A673 (cell line): ENCODE measurements at regions not wholly inside any gene's neighbourhood (a gene's known extent, or its start where the extent isn't known, plus 50 kb on each side); places are given as distances from the start of the nearest gene placed in this dataset.
"Not testable (repeated sequence)": the region's sequence is repeated elsewhere in the genome, so short reads cannot be mapped to it uniquely, and the experiment has no call there.

Experiments used
- BruUV-seq: library from RNA; stranded (reverse); fragments of 400-500 nt; replicated peaks from 2 replicates; lab custom pipeline; 2021; lab: Mats Ljungman, UMichigan
- CTCF ChIA-PET: fragments of 300-600 bp; sonication (Branson Sonifier 250); formaldehyde crosslinking; loops from one replicate; lab custom pipeline; 2022; ENCODE audit warnings: antibody characterized with exemption; lab: Charles Lee
- POLR2A ChIA-PET: fragments of 300-600 bp; sonication (Branson Sonifier 250); formaldehyde crosslinking; loops from one replicate; lab custom pipeline; 2022; ENCODE audit warnings: antibody characterized with exemption; ENCODE audit not compliant: low non-redundant PET; lab: Charles Lee
- DNase-seq: peaks from one replicate; pipeline ENCODE4 v3.0.0-alpha.2; 2015; ENCODE audit warnings: low spot score
- H3K27ac ChIP-seq: fragments of 200-600 bp; sonication (generic); 2 replicates; pipeline ENCODE4 v1.5.1; 2016; ENCODE audit warnings: mixed run types, low read depth, mild to moderate bottlenecking, mixed read lengths, antibody characterized with exemption, low read length; ENCODE audit not compliant: poor library complexity, severe bottlenecking
- H3K27me3 ChIP-seq: fragments of 200-600 bp; sonication (generic); replicated peaks from 2 replicates; pipeline ENCODE4 v1.6.1; 2017; ENCODE audit warnings: mixed run types, low read depth, mild to moderate bottlenecking, mixed read lengths, antibody characterized with exemption, low read length; ENCODE audit not compliant: insufficient read depth, poor library complexity
- H3K36me3 ChIP-seq: fragments of 200-600 bp; sonication (generic); 2 replicates; pipeline ENCODE4 v1.6.1; 2016; ENCODE audit warnings: mixed run types, mild to moderate bottlenecking, mixed read lengths, antibody characterized with exemption, low read length; ENCODE audit not compliant: insufficient read depth, poor library complexity, severe bottlenecking
- H3K4me1 ChIP-seq: fragments of 200-600 bp; sonication (generic); 2 replicates; pipeline ENCODE4 v1.6.1; 2017; ENCODE audit warnings: mixed run types, mild to moderate bottlenecking, mixed read lengths, antibody characterized with exemption, low read length; ENCODE audit not compliant: insufficient read depth, poor library complexity, severe bottlenecking
- H3K4me3 ChIP-seq: fragments of 200-600 bp; sonication (generic); 2 replicates; pipeline ENCODE4 v1.5.1; 2016; ENCODE audit warnings: low read depth, mixed run types, mild to moderate bottlenecking, mixed read lengths, low read length; ENCODE audit not compliant: poor library complexity, severe bottlenecking
- H3K9me3 ChIP-seq: fragments of 200-600 bp; sonication (generic); 2 replicates; pipeline ENCODE4 v1.6.1; 2016; ENCODE audit warnings: mixed run types, low read depth, mild to moderate bottlenecking, mixed read lengths, antibody characterized with exemption, low read length; ENCODE audit not compliant: poor library complexity, severe bottlenecking
- CTCF ChIP-seq: fragments of 300-800, 200-600 bp; sonication (generic); conservative IDR thresholded peaks from 2 replicates; pipeline ENCODE4 v1.5.1; 2017; ENCODE audit warnings: low read depth, mild to moderate bottlenecking, antibody characterized with exemption, low read length, moderate library complexity, mixed read lengths
- EZH2 ChIP-seq: fragments of 200-600 bp; sonication (generic); IDR thresholded peaks from 2 replicates; pipeline ENCODE4 v1.6.1; 2017; ENCODE audit warnings: borderline replicate concordance, low read depth, mild to moderate bottlenecking, mixed read lengths, antibody characterized with exemption, low read length; ENCODE audit not compliant: poor library complexity, severe bottlenecking
- intact Hi-C: fragments of 100-400 bp; cut with micrococcal nuclease; formaldehyde crosslinking; loops from one replicate; pipeline ENCODE4 v1.10.0; 2022; ENCODE audit not compliant: unreplicated experiment

GRCh38 chr10:21423338-21423737 lies 102.1 kb downstream of the SKIDA1 start:
- POLR2A ChIA-PET: interaction anchor here (0.6 to 0.7 kb wide), 2 partner anchors 69 to 356 kb away, joined by 3 to 4 read pairs; no protein-coding TSS in a partner anchor

GRCh38 chr10:21421794-21422193 lies 103.7 kb downstream of the SKIDA1 start:
- intact Hi-C loops: no loop called here
- H3K27me3 ChIP-seq: no peaks in the 10 kb centered on the region
- POLR2A ChIA-PET: no interaction called here

More at GRCh38 chr10:21423338-21423737, 102.1 kb downstream of the SKIDA1 start:
- Histone ChIP-seq H3K4me3 (no peak overlapping the region), H3K9me3 (no peaks in the 10 kb centered on the region), H3K27ac (peak overlapping the region; percentile 92), H3K4me1 (peaks cover 30% of the 10 kb centered on the region), H3K36me3 (no peaks in the 10 kb centered on the region), H3K27me3 (no peaks in the 10 kb centered on the region)
- TF ChIP-seq CTCF: no peak
- no peak for TF ChIP-seq EZH2
- CTCF ChIA-PET: interaction anchor here (0.7 kb wide), 3 partner anchors 70 to 531 kb away, joined by 3 to 5 read pairs (median 5); no protein-coding TSS in a partner anchor
- intact Hi-C loops: no loop called here
- no TSS peak for BruUV-seq
- peak; percentile 85 for DNase-seq

GRCh38 chr10:21421016-21421415 lies 104.5 kb downstream of the SKIDA1 start:
- POLR2A ChIA-PET: no interaction called here
- intact Hi-C loops: no loop called here
- Histone ChIP-seq H3K27me3 (no peaks in the 10 kb centered on the region), H3K4me1 (peaks cover 24% of the 10 kb centered on the region), H3K27ac (no peak overlapping the region), H3K36me3 (no peaks in the 10 kb centered on the region), H3K4me3 (no peak overlapping the region), H3K9me3 (no peaks in the 10 kb centered on the region)
- no peak for TF ChIP-seq CTCF
- no peak for TF ChIP-seq EZH2
- no TSS peak for BruUV-seq
- CTCF ChIA-PET: no interaction called here
- no peak for DNase-seq

More at GRCh38 chr10:21421794-21422193, 103.7 kb downstream of the SKIDA1 start:
- Histone ChIP-seq H3K27ac (no peak overlapping the region), H3K36me3 (no peaks in the 10 kb centered on the region), H3K4me1 (peaks cover 24% of the 10 kb centered on the region), H3K4me3 (no peak overlapping the region), H3K9me3 (no peaks in the 10 kb centered on the region)
- no peak for TF ChIP-seq EZH2
- no peak for TF ChIP-seq CTCF
- no TSS peak for BruUV-seq
- CTCF ChIA-PET: no interaction called here
- no peak for DNase-seq

GRCh38 chr10:21418981-21419576 lies 106.4 kb downstream of the SKIDA1 start:
- POLR2A ChIA-PET: not testable (repeated sequence)

More at GRCh38 chr10:21418981-21419576, 106.4 kb downstream of the SKIDA1 start:
- BruUV-seq, CTCF ChIA-PET, DNase-seq, H3K27me3 ChIP-seq, H3K27ac ChIP-seq, H3K9me3 ChIP-seq, H3K4me3 ChIP-seq, H3K36me3 ChIP-seq, intact Hi-C loops: not testable (repeated sequence)
- H3K4me1 ChIP-seq: peaks cover 10% of the 10 kb centered on the region
